ENCODE measurements at regions not wholly inside any gene's neighbourhood (a gene's known extent, or its start where the extent isn't known, plus 50 kb on each side); places are given as distances from the start of the nearest gene placed in this dataset.

- no peak for TF ChIP-seq ZNF274 (IDR thresholded peaks at IDR 0.05; ENCODE audit: low read depth, low read length)
Observed at GRCh38 chr16:86095906-86096485, 197.0 kb downstream of the IRF8 start (continued).

GRCh38 chr16:86096850-86097249, 197.9 kb downstream of the IRF8 start:
- Histone ChIP-seq H3K27me3 (ENCODE audit: insufficient read depth, low read length) (peaks cover 9% of the 10 kb centered on the region; the same call in 1 of the 2 replicates), H3K27ac (ENCODE audit: low read depth, low read length) (no peak overlapping the region), H3K4me1 (ENCODE audit: control insufficient read depth in 1 of 2, insufficient read depth in 2 of 2, low read length in 2 of 2) (no peaks in the 10 kb centered on the region), H3K9ac (ENCODE audit: low read length) (no peak overlapping the region), H2AFZ (ENCODE audit: low read depth, low read length, poor library complexity, severe bottlenecking) (no peak overlapping the region), H3K9me3 (ENCODE audit: control insufficient read depth in 1 of 2, insufficient read depth in 1 of 2, low read depth in 1 of 2, low read length in 2 of 2) (no peaks in the 10 kb centered on the region; a peak in 1 of 4 replicates), H3K9me2 (ENCODE audit: insufficient read depth) (no peaks in the 10 kb centered on the region), H3K4me3 (replicated peaks in 1 of 2; ENCODE audit: low read depth in 1 of 2, low read length in 2 of 2) (no peak overlapping the region), H4K20me1 (ENCODE audit: insufficient read depth) (no peaks in the 10 kb centered on the region), H3K36me3 (ENCODE audit: control insufficient read depth in 1 of 2, insufficient read depth in 2 of 2, low read length in 2 of 2) (no peaks in the 10 kb centered on the region), H3K79me2 (ENCODE audit: insufficient read depth, low read length) (no peaks in the 10 kb centered on the region), H3K4me2 (ENCODE audit: low read length) (no peak overlapping the region)
- POLR2A ChIA-PET: no interaction called here
- no peak for DNase-seq (ENCODE audit: low read depth, low spot score)
- no TSS peak for BruUV-seq (replicated peaks)
- intact Hi-C loops (cut with micrococcal nuclease): no loop called here
- TF ChIP-seq FOSL1 (IDR thresholded peaks at IDR 0.05; ENCODE audit: low read depth) (no peak), SP1 (IDR thresholded peaks at IDR 0.05; ENCODE audit: low read depth) (no peak), SRF (IDR thresholded peaks at IDR 0.05; ENCODE audit: low read depth) (no peak), POLR2A (IDR thresholded peaks at IDR 0.05; ENCODE audit: borderline replicate concordance, extremely low read depth, insufficient read depth, insufficient read length) (no peak), CBX3 (IDR thresholded peaks at IDR 0.05; ENCODE audit: low read depth) (no peak), CEBPB (IDR thresholded peaks at IDR 0.05; ENCODE audit: low read depth) (no peak), YY1 (IDR thresholded peaks at IDR 0.05; ENCODE audit: extremely low read depth, insufficient replicate concordance, low read depth, low read length) (no peak), TCF7L2 (IDR thresholded peaks at IDR 0.05; ENCODE audit: borderline replicate concordance, extremely low read depth, insufficient read depth, insufficient read length) (no peak)
- TF ChIP-seq, protein P1, sequence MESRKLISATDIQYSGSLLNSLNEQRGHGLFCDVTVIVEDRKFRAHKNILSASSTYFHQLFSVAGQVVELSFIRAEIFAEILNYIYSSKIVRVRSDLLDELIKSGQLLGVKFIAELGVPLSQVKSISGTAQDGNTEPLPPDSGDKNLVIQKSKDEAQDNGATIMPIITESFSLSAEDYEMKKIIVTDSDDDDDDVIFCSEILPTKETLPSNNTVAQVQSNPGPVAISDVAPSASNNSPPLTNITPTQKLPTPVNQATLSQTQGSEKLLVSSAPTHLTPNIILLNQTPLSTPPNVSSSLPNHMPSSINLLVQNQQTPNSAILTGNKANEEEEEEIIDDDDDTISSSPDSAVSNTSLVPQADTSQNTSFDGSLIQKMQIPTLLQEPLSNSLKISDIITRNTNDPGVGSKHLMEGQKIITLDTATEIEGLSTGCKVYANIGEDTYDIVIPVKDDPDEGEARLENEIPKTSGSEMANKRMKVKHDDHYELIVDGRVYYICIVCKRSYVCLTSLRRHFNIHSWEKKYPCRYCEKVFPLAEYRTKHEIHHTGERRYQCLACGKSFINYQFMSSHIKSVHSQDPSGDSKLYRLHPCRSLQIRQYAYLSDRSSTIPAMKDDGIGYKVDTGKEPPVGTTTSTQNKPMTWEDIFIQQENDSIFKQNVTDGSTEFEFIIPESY (IDR thresholded peaks at IDR 0.05; ENCODE audit: extremely low read depth, insufficient replicate concordance, low read length): no peak
- CTCF ChIA-PET: no interaction called here
- ATAC-seq: no peak
- RAD21 ChIA-PET (ENCODE audit: low non-redundant PET in 1 of 2, low total read pairs in 2 of 2, uncharacterized antibody in 2 of 2, unreplicated experiment in 2 of 2): no interaction called here
